Mesendoderm (in vitro differentiated cells): ENCODE measurements at regions not wholly inside any gene's neighbourhood (a gene's known extent, or its start where the extent isn't known, plus 50 kb on each side); places are given as distances from the start of the nearest gene placed in this dataset.

ENCODE experiments used
- DNase-seq: peaks from one replicate; pipeline ENCODE4 v3.0.0; 2013
- H2AK5ac ChIP-seq: 2 replicates; pipeline ENCODE4 v1.6.1; 2013; ENCODE audit warnings: low read length, inconsistent platforms
- H2BK120ac ChIP-seq: 2 replicates; pipeline ENCODE4 v1.6.1; 2013; ENCODE audit warnings: low read depth, mild to moderate bottlenecking, low read length, moderate library complexity, mixed read lengths
- H2BK15ac ChIP-seq: replicated peaks from 2 replicates; pipeline ENCODE4 v1.6.1; 2013; ENCODE audit warnings: low read depth, mild to moderate bottlenecking, moderate library complexity
- H2BK5ac ChIP-seq: 2 replicates; pipeline ENCODE4 v1.6.1; 2013; ENCODE audit warnings: low read length, inconsistent platforms
- H3K18ac ChIP-seq: 2 replicates; pipeline ENCODE4 v1.6.1; 2013; ENCODE audit warnings: mild to moderate bottlenecking, low read length, mixed read lengths
- H3K23ac ChIP-seq: one replicate; pipeline ENCODE4 v1.6.1; 2013; ENCODE audit warnings: low read length
- H3K27ac ChIP-seq: 2 replicates; pipeline ENCODE4 v1.5.1; 2013; ENCODE audit warnings: low read depth, mild to moderate bottlenecking, inconsistent platforms, low read length, moderate library complexity
- H3K27me3 ChIP-seq: 2 replicates; pipeline ENCODE4 v1.6.1; 2013; ENCODE audit warnings: low read length, control low read depth, mild to moderate bottlenecking, inconsistent platforms; ENCODE audit not compliant: insufficient read depth, poor library complexity
- H3K36me3 ChIP-seq: 2 replicates; pipeline ENCODE4 v1.6.1; 2013; ENCODE audit warnings: low read length, inconsistent platforms; ENCODE audit not compliant: control insufficient read depth, insufficient read depth
- H3K4ac ChIP-seq: one replicate; pipeline ENCODE4 v1.6.1; 2013; ENCODE audit warnings: low read depth, mild to moderate bottlenecking, low read length, moderate library complexity
- H3K4me1 ChIP-seq: 2 replicates; pipeline ENCODE4 v1.6.1; 2013; ENCODE audit warnings: low read depth, low read length, inconsistent platforms; ENCODE audit not compliant: control insufficient read depth
- H3K4me2 ChIP-seq: 2 replicates; pipeline ENCODE4 v1.6.1; 2013; ENCODE audit warnings: low read length
- H3K4me3 ChIP-seq: 2 replicates; pipeline ENCODE4 v1.5.1; 2013; ENCODE audit warnings: mild to moderate bottlenecking, low read length
- H3K56ac ChIP-seq: one replicate; pipeline ENCODE4 v1.6.1; 2013; ENCODE audit warnings: low read length
- H3K79me1 ChIP-seq: 2 replicates; pipeline ENCODE4 v1.6.1; 2013; ENCODE audit warnings: low read length, inconsistent platforms
- H3K79me2 ChIP-seq: 2 replicates; pipeline ENCODE4 v1.6.1; 2013; ENCODE audit warnings: mild to moderate bottlenecking, low read length; ENCODE audit not compliant: control insufficient read depth, insufficient read depth
- H3K9ac ChIP-seq: 2 replicates; pipeline ENCODE4 v1.6.1; 2013; ENCODE audit warnings: low read length, inconsistent platforms
- H4K5ac ChIP-seq: one replicate; pipeline ENCODE4 v1.6.1; 2013; ENCODE audit warnings: low read length
- H4K8ac ChIP-seq: one replicate; pipeline ENCODE4 v1.6.1; 2013; ENCODE audit warnings: low read depth, mild to moderate bottlenecking, control low read depth, low read length, moderate library complexity
- WGBS: extraction: QIAGEN DNeasy Blood & Tissue Kit; methylation state at CpG from one replicate; pipeline ENCODE4 v1.1.7; 2013; ENCODE audit warnings: low lambda C conversion rate, missing lambda C conversion rate; ENCODE audit not compliant: insufficient coverage; ENCODE audit errors: extremely low coverage; 5-methylcytosine and 5-hydroxymethylcytosine counted together

- no peaks in the 10 kb centered on the region for H3K79me1 ChIP-seq
- no peak overlapping the region for H3K56ac ChIP-seq
- H2BK5ac ChIP-seq: no peak overlapping the region
- no peak overlapping the region for H2BK120ac ChIP-seq
- no peak overlapping the region for H2AK5ac ChIP-seq
- H3K18ac ChIP-seq: no peak overlapping the region
- H3K4ac ChIP-seq: no peak overlapping the region
- no peaks in the 10 kb centered on the region for H3K27me3 ChIP-seq
- H4K8ac ChIP-seq: no peak overlapping the region
- no peak overlapping the region for H2BK15ac ChIP-seq
- H3K23ac ChIP-seq: no peak overlapping the region
- no peak overlapping the region for H3K4me3 ChIP-seq
- H3K27ac ChIP-seq: no peak overlapping the region
- no CpG with 5 or more reads among the region's 2 CpGs for WGBS
- H3K9ac ChIP-seq: no peak overlapping the region
- no peaks in the 10 kb centered on the region for H3K79me2 ChIP-seq
- no peak overlapping the region for H4K5ac ChIP-seq
- no peak for DNase-seq
- no peak overlapping the region for H3K4me2 ChIP-seq
- H3K4me1 ChIP-seq: no peaks in the 10 kb centered on the region
- no peaks in the 10 kb centered on the region for H3K36me3 ChIP-seq
Observed at GRCh38 chr11:127875131-127875530, 712.2 kb downstream of the ETS1 start.

- H3K56ac ChIP-seq: no peak overlapping the region
- H3K23ac ChIP-seq: no peak overlapping the region
- no peak overlapping the region for H3K18ac ChIP-seq
- no peak overlapping the region for H3K4ac ChIP-seq
- no peaks in the 10 kb centered on the region for H3K36me3 ChIP-seq
- H3K4me1 ChIP-seq: no peaks in the 10 kb centered on the region
- no peaks in the 10 kb centered on the region for H3K79me2 ChIP-seq
- H3K27ac ChIP-seq: no peak overlapping the region
- no peaks in the 10 kb centered on the region for H3K79me1 ChIP-seq
- no peak overlapping the region for H4K5ac ChIP-seq
- H3K4me3 ChIP-seq: no peak overlapping the region
- no peak overlapping the region for H2BK120ac ChIP-seq
- no peak overlapping the region for H3K9ac ChIP-seq
- no peak overlapping the region for H2AK5ac ChIP-seq
- H4K8ac ChIP-seq: no peak overlapping the region
- DNase-seq: no peak
- H2BK5ac ChIP-seq: no peak overlapping the region
- no peak overlapping the region for H2BK15ac ChIP-seq
- no peak overlapping the region for H3K4me2 ChIP-seq
- H3K27me3 ChIP-seq: no peaks in the 10 kb centered on the region
Observed at GRCh38 chr11:127873478-127873877, 713.9 kb downstream of the ETS1 start.

- Histone ChIP-seq H3K4me2 (no peak overlapping the region), H3K79me1 (no peaks in the 10 kb centered on the region), H3K4me3 (no peak overlapping the region), H4K5ac (no peak overlapping the region), H3K79me2 (no peaks in the 10 kb centered on the region), H2BK120ac (no peak overlapping the region), H3K9ac (no peak overlapping the region), H3K27me3 (no peaks in the 10 kb centered on the region), H3K27ac (no peak overlapping the region), H3K4me1 (no peaks in the 10 kb centered on the region), H3K36me3 (no peaks in the 10 kb centered on the region), H2AK5ac (no peak overlapping the region), H2BK5ac (no peak overlapping the region), H2BK15ac (no peak overlapping the region), H3K23ac (no peak overlapping the region), H3K56ac (no peak overlapping the region), H3K4ac (no peak overlapping the region), H3K18ac (no peak overlapping the region), H4K8ac (no peak overlapping the region)
- no CpG with 5 or more reads among the region's 1 CpG for whole genome bisulfite sequencing
- no peak for DNase-seq
Observed at GRCh38 chr11:127866109-127866508, 721.2 kb downstream of the ETS1 start.

- no peak for DNase-seq
- H3K4me2 ChIP-seq: no peak overlapping the region
- H2BK15ac ChIP-seq: no peak overlapping the region
- H3K4ac ChIP-seq: no peak overlapping the region
- H3K36me3 ChIP-seq: no peaks in the 10 kb centered on the region
- no peaks in the 10 kb centered on the region for H3K79me2 ChIP-seq
- H3K79me1 ChIP-seq: no peaks in the 10 kb centered on the region
- no CpG with 5 or more reads among the region's 2 CpGs for WGBS
- no peak overlapping the region for H3K27ac ChIP-seq
- H3K4me3 ChIP-seq: no peak overlapping the region
- H3K18ac ChIP-seq: no peak overlapping the region
- H4K8ac ChIP-seq: no peak overlapping the region
- H2BK120ac ChIP-seq: no peak overlapping the region
- H3K9ac ChIP-seq: no peak overlapping the region
- no peak overlapping the region for H2AK5ac ChIP-seq
- no peak overlapping the region for H3K23ac ChIP-seq
- H3K56ac ChIP-seq: no peak overlapping the region
- no peak overlapping the region for H4K5ac ChIP-seq
- H3K4me1 ChIP-seq: no peaks in the 10 kb centered on the region
- no peak overlapping the region for H2BK5ac ChIP-seq
- no peaks in the 10 kb centered on the region for H3K27me3 ChIP-seq
Observed at GRCh38 chr11:127864861-127865260, 722.5 kb downstream of the ETS1 start.

GRCh38 chr11:127862406-127862805, 725.0 kb downstream of the ETS1 start:
- no CpG with 5 or more reads among the region's 2 CpGs for WGBS

GRCh38 chr11:127859941-127860354, 727.4 kb downstream of the ETS1 start:
- Histone ChIP-seq H3K4ac (no peak overlapping the region), H2BK15ac (no peak overlapping the region), H3K18ac (no peak overlapping the region), H3K4me3 (no peak overlapping the region), H3K27me3 (no peaks in the 10 kb centered on the region), H2BK5ac (no peak overlapping the region), H4K5ac (no peak overlapping the region), H3K9ac (no peak overlapping the region), H2BK120ac (no peak overlapping the region), H3K36me3 (no peaks in the 10 kb centered on the region), H3K4me2 (no peak overlapping the region), H2AK5ac (no peak overlapping the region), H3K23ac (no peak overlapping the region), H3K79me2 (no peaks in the 10 kb centered on the region), H3K27ac (no peak overlapping the region), H3K4me1 (no peaks in the 10 kb centered on the region), H3K79me1 (no peaks in the 10 kb centered on the region), H3K56ac (no peak overlapping the region), H4K8ac (no peak overlapping the region)
- no CpG with 5 or more reads among the region's 6 CpGs for WGBS
- DNase-seq: no peak

More at GRCh38 chr11:127862406-127862805, 725.0 kb downstream of the ETS1 start:
- H3K18ac ChIP-seq: no peak overlapping the region
- no peak overlapping the region for H4K5ac ChIP-seq
- H3K27me3 ChIP-seq: no peaks in the 10 kb centered on the region
- H3K4ac ChIP-seq: no peak overlapping the region
- H3K23ac ChIP-seq: no peak overlapping the region
- no peak overlapping the region for H3K4me2 ChIP-seq
- H2BK120ac ChIP-seq: no peak overlapping the region
- no peaks in the 10 kb centered on the region for H3K36me3 ChIP-seq
- H3K79me1 ChIP-seq: no peaks in the 10 kb centered on the region
- H2BK5ac ChIP-seq: no peak overlapping the region
- H2AK5ac ChIP-seq: no peak overlapping the region
- H3K27ac ChIP-seq: no peak overlapping the region
- H3K79me2 ChIP-seq: no peaks in the 10 kb centered on the region
- peak; percentile 89 for DNase-seq
- no peak overlapping the region for H3K9ac ChIP-seq
- no peak overlapping the region for H2BK15ac ChIP-seq
- H3K4me3 ChIP-seq: no peak overlapping the region
- H3K56ac ChIP-seq: no peak overlapping the region
- no peak overlapping the region for H4K8ac ChIP-seq
- H3K4me1 ChIP-seq: no peaks in the 10 kb centered on the region
